Fibroblast of the aortic adventitia (primary cell): ENCODE measurements at regions not wholly inside any gene's neighbourhood (a gene's known extent, or its start where the extent isn't known, plus 50 kb on each side); places are given as distances from the start of the nearest gene placed in this dataset.
"Not testable (repeated sequence)": the region's sequence is repeated elsewhere in the genome, so short reads cannot be mapped to it uniquely, and the experiment has no call there.

ENCODE experiments used
- DNase-seq: peaks from one replicate; pipeline ENCODE4 v3.0.0-alpha.2; 2010; ENCODE audit warnings: low read depth
- H3K4me3 ChIP-seq: 2 replicates; pipeline ENCODE4 v1.5.1; 2011; ENCODE audit warnings: low read depth, mild to moderate bottlenecking, control low read depth, low read length, moderate library complexity
- TF ChIP-seq, protein P1 (sequence below): IDR thresholded peaks from 2 replicates; pipeline ENCODE4 v1.5.1; 2011; ENCODE audit warnings: mild to moderate bottlenecking, low read length, control low read depth, inconsistent platforms; ENCODE audit not compliant: insufficient read depth

DNA sequence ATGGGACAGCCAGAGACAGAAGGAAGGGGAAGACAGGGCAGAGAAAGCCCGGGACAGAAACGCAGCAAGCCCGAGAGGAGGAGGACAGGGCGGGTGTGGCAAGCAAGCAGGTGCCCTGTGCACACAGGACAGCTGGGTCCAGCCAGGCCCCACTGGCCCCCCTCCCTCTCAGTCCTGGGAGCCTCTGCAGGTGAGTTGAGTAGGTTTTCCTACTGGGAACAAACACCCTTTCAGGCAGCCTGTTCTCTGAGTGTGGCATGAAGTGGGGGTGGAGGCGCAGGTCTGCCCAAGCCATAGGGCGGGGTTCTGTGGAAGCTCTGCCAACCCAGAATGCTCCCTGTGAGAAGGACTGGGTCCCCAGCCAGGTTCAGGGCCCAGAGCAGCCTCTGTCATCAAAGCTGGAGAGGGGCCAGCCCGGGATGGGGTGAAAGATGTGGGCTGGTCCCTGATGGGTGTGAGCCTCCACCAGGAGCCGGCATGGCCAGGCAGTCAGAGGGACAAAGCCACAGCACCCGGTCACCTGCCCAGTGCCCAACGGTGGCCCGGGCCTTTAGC, 129.4 kb downstream of the TFCP2L1 start:
- TF ChIP-seq, protein P1, sequence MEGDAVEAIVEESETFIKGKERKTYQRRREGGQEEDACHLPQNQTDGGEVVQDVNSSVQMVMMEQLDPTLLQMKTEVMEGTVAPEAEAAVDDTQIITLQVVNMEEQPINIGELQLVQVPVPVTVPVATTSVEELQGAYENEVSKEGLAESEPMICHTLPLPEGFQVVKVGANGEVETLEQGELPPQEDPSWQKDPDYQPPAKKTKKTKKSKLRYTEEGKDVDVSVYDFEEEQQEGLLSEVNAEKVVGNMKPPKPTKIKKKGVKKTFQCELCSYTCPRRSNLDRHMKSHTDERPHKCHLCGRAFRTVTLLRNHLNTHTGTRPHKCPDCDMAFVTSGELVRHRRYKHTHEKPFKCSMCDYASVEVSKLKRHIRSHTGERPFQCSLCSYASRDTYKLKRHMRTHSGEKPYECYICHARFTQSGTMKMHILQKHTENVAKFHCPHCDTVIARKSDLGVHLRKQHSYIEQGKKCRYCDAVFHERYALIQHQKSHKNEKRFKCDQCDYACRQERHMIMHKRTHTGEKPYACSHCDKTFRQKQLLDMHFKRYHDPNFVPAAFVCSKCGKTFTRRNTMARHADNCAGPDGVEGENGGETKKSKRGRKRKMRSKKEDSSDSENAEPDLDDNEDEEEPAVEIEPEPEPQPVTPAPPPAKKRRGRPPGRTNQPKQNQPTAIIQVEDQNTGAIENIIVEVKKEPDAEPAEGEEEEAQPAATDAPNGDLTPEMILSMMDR, result no peak
- no peak for DNase-seq
- H3K4me3 ChIP-seq, result no peak overlapping the region

DNA sequence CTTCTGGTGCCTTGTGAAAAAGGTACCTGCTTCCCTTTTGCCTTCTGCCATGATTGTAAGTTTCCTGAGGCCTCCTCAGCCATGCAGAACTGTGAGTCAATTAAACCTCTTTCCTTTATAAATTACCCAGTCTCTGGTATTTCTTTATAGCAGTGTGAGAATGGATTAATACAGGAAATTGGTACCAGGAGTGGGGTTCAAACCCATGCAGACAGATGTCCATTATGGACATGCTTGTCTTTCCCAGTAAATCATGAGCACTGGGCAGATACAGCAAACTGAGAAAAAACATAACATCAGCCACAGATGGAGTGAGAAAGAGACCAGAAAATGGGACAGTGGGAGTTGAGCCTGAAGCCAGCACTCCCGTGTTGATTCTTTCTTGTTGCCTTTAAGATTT, 127.5 kb downstream of the TFCP2L1 start:
- H3K4me3 ChIP-seq, DNase-seq: not testable (repeated sequence)

DNA sequence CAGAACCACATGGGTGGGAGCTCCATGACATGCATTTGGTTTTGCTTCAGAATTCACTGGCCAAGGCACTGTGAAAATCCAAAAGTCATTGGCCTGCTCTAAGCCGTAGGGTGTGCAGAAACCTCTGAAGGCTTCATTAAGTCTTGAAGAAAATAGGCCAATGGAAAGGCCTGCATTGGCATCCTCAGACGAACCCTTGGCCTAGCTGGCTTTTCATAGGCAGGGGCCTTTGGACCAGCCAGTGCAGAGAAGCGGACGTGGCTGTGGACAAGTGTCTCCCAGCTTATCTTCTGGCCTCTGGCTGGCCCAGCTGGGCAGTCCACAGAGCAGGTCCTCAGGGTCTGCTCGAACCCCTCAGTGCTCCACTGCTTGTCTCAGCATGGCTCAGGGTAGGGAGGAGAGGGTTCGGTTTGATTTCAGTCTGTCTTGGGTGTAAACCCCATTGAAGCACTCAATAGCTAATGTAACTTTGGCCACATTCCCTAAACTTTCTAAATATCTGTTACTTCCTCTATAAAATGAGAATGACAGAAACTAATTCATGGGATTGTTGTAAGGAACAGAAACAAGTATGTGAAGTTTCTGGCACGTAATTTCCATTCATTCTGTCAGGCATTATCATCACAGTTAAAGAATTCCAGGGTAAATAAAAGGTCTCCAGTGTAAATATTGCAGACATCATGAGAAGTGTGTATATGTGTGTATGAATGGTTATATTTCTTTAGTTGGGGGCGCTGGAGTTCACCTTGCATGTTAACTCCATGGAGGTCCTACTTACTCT, 125.5 kb downstream of the TFCP2L1 start:
- DNase-seq, result no peak
- no peak overlapping the region for H3K4me3 ChIP-seq
- TF ChIP-seq, protein P1, result no peak

DNA sequence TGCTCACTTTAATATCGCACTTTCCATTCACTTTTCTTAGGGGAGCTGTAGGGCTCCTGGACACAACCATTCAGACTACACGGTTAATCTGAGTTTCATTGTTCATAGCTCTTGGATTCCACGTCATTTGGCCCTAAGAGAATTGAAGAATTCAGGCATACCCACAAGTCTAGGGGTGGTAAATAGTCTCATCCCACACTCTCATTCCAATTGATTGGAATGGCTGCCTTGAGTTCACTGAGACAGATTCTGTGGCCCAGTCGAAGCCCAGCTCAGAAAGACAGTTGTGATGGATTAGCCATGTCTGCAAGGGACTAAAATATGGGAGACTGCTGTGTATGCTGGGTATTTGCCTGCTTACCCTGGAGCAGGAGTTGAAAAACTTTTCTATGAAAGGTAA, 124.6 kb downstream of the TFCP2L1 start:
- TF ChIP-seq, protein P1, result no peak
- H3K4me3 ChIP-seq, result no peak overlapping the region
- peak; percentile 5 for DNase-seq

DNA sequence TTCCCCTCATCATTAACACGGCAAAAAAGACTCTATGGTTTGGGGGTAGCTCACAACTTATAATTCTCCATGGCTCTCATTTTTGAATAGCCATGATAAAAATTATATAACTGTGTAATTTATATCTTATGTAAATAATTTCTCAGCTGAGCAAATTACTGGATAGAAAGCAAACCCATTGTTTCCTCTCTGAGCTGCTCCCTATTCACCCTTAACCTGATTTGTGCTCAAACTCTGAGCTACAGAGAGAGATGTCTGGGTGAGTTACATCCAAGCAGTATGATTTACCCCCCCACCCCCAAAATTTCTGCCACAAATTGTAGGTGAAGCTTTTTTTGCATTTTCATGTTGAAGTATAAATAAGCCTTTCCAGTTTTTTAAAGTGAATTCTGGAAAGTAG, 123.7 kb downstream of the TFCP2L1 start:
- TF ChIP-seq, protein P1, result no peak
- no peak for DNase-seq

DNA sequence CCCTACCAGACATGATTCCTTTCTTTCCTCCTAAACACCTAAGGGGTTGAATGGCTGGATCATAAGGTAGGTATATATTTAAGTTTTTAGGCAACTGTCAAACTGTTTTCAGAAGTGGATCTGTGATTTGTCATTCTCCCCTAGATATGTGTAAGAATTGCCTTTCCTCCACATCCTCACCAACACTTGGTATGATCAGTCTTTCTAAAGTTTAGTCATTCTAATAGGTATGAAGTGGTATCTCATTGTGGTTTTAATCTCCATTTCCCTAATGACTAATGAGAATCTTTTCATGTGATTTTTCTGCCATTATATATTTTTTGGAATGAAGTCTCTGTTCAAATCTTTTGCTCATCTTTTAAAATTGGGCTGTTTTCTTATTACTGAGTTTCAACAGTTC, 122.1 kb downstream of the TFCP2L1 start:
- TF ChIP-seq, protein P1, result no peak
- H3K4me3 ChIP-seq, result no peak overlapping the region
- DNase-seq, result no peak

More for the DNA sequence above, 123.7 kb downstream of the TFCP2L1 start:
- H3K4me3 ChIP-seq, result no peak overlapping the region

DNA sequence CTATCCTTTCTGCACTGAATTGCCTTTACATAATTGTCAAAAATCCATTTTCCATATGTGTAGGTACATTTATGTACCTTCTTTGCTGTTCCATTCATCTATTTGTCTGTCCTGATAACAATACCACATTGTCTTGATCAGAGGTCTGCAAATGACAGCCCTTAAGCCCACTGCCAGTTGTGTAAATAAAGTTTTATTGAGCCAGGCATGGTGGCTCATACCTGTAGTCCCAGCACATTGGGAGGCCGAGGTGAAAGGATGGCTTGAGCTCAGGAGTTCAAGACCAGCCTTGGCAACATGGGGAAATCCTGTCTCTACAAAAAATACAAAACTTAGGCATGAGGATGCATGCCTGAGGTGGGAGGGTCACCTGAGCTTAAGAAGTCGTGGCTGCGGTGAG, 121.0 kb downstream of the TFCP2L1 start:
- no peak for DNase-seq
- TF ChIP-seq, protein P1, result no peak
- H3K4me3 ChIP-seq, result no peak overlapping the region
